H7 (cell line): ENCODE measurements at regions not wholly inside any gene's neighbourhood (a gene's known extent, or its start where the extent isn't known, plus 50 kb on each side); places are given as distances from the start of the nearest gene placed in this dataset.

ENCODE experiments used
- DNase-seq: peaks from one replicate; pipeline ENCODE4 v3.0.0; 2012
- H3K27me3 ChIP-seq: 2 replicates; pipeline ENCODE4 v1.6.0; 2011; ENCODE audit warnings: mild to moderate bottlenecking, low read length; ENCODE audit not compliant: control insufficient read depth, insufficient read depth
- H3K36me3 ChIP-seq: replicated peaks from 2 replicates; pipeline ENCODE4 v1.5.1; 2011; ENCODE audit warnings: low read length; ENCODE audit not compliant: control insufficient read depth, insufficient read depth
- H3K4me3 ChIP-seq: 2 replicates; pipeline ENCODE4 v1.5.1; 2011; ENCODE audit warnings: low read depth, mild to moderate bottlenecking, control low read depth, low read length, moderate library complexity; ENCODE audit not compliant: insufficient read depth

DNA sequence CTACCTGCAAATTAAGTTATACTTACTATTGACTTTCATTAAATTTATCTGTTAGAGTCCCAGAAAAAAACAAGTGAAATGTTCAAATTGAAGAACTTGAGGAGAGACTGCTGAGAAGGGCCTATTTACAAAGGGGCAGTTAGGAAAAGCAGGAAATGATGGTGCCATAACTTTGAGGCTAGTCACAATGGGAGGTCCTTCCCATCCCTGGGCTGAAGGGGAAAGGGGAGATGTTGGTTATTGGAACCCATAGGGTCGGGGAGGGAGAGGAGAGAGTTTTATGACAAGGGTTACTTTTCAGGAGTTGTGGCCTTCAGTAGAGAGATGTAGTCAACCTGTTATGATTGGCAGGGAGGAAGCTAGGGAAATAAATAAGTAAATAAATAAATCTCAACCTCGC is 169.1 kb downstream of the DMRT2 start:
- DNase-seq, result no peak
- Histone ChIP-seq H3K4me3 (no peak overlapping the region), H3K27me3 (no peaks in the 10 kb centered on the region), H3K36me3 (no peaks in the 10 kb centered on the region)

DNA sequence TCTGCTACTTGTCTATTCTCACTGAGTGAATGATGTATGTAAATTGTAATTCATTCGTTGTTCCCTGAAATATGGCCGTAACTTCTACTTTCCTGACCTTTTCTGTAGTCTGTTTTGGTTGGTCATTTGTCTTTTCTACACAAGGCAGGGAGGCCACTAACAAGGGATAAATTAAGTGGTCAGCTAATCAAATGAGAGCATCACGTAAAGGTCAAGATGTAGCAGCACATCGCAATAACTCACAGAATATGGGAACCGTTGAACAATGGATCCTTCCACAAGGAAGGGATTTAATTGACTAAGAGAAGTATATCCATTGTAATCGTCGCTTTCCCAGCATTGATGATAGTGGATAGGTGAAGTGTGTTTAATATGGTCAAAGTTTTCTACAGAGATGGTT is 171.1 kb downstream of the DMRT2 start:
- no peaks in the 10 kb centered on the region for H3K36me3 ChIP-seq
- H3K4me3 ChIP-seq, result no peak overlapping the region
- no peak for DNase-seq
- no peaks in the 10 kb centered on the region for H3K27me3 ChIP-seq

DNA sequence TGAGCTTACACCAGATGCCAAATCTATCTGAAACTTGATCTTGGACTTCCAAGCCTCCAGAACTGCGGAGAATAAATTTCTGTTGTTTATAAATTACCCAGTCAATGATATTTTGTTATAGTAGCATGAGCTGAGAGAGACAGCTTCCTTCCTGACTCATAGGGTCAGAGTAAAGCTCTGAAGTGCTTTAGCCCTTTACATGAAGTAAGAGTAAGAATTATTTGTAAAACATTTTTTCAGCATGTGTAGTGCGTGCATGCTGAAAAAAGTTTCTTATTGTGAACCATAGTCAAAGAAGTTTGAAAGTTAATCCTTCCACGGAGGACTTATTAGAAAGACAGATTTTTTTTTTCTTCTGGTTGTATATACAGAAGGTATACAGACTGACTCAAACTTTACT is 172.4 kb downstream of the DMRT2 start:
- Histone ChIP-seq H3K4me3 (no peak overlapping the region), H3K27me3 (no peaks in the 10 kb centered on the region), H3K36me3 (no peaks in the 10 kb centered on the region)
- no peak for DNase-seq

DNA sequence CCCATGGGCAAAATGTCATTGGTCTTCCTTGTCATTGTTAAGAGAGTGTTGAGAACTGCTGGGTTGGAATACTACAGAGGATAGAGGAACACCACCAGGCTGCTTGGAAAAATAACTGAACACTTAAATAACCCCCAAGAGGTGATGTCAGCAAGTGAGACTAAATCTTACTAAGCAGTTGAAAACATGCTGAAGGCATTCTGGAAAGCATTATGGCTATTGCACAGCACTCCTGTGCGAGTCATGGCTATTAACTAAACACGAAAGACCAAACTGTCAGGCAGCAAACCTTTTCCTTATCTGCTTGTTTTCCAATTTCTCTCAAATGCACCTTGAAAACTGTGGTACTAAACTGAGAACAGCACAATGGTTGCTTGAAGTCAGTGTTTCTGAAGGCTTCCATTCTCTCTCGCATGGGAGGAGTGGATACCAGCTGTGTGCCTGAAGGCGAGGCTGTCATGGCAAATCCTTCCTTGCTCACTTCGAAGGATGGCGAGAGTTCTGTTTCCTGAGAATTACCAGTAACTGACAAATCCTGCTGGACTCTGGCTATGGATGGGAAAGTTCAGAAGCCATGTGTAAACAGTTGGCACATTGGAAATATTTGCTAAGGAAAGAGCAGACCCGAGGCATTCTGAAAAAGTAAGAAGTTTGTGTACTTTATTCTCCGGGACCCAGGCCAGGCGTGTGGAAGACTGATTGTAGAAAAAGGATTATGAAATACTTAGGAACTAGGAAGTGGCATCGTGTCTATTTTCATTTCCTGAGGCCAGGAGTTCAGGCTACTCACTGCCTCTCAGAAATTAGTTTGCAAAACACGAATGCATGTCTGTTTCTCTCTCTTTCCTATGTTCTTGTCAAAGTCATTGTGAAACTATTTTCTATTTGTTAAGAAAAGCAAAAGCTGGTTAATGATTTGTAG is 182.1 kb downstream of the DMRT2 start:
- Histone ChIP-seq H3K27me3 (no peaks in the 10 kb centered on the region), H3K36me3 (no peaks in the 10 kb centered on the region), H3K4me3 (no peak overlapping the region)
- DNase-seq, result no peak

DNA sequence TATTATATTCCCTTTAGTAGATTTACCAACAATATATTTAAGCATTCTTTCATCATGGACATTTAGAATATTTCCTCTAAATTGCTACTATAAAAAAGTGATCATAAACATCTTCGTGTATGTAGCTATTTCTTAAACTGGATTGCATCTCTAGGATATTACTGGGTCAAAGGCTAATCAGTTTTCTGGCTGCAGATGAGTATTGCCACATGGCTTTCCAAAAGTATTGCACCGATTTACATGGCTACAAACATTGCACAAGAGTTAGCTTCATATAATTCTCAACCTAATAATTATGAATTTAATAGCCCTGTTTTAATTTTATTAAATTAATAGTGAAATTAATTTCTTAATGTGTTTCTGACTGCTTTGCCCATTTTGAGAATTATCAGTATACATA is 183.4 kb downstream of the DMRT2 start:
- Histone ChIP-seq H3K27me3 (no peaks in the 10 kb centered on the region), H3K36me3 (no peaks in the 10 kb centered on the region), H3K4me3 (no peak overlapping the region)
- no peak for DNase-seq

DNA sequence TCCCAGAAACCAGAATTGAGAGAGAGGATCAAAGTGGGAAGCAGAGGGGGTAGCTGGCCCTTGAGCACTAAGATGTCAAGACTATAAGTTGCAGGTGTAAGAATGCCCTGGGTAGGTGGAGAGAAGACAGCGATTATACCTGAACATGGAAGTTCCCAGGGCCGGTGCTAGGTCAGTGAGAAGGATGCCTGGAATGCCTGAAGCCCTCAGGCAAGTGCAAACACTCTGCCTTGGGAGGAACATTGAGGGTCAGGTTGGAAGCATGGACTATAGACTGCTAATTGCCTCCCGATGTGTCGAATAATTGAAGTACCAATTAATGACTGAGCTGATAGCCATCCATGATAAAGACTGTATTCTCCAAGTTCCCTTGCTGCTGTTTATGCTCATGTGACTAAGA is 185.5 kb downstream of the DMRT2 start:
- Histone ChIP-seq H3K27me3 (no peaks in the 10 kb centered on the region), H3K4me3 (no peak overlapping the region), H3K36me3 (no peaks in the 10 kb centered on the region)
- DNase-seq, result no peak

DNA sequence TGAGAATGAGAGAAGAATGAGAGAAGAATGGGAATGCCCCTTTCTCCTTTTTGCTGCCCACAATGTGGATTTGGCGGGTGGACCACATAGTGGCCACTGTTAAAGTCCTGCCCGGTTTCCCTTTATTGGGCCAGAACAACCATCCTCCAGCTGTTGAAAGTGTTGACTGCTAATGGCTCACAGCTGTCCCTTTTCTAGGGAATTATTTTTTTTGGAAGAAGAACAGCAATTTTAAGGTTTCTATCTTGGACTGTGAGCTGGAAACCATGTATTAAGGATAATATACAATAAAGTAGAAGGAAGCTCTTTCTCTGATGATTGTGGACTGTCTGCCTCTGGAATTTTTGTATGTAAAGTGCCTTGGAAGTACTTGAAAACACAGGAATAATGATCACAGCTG is 185.9 kb downstream of the DMRT2 start:
- no peaks in the 10 kb centered on the region for H3K27me3 ChIP-seq
- no peak for DNase-seq

DNA sequence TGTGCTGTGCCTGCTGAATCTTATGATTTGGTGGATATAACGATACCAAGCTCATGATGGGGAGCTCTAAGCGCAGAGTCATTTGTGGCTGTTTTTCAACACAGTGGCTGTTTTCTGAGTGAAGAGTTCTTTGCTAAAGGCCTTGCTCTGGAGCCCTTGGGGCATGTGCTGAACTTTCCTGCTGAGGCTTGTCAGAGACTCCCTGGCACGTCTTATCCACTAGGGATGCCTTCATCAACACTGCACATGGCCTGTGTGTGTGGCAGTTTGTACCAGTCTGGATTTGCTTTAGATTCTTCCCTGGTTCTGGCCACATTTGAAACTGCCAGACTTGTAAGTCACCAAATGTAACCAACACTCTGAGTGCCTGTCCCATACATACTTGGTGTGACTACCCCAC is 188.2 kb downstream of the DMRT2 start:
- no peak overlapping the region for H3K4me3 ChIP-seq
- DNase-seq, result no peak
- H3K36me3 ChIP-seq, result no peaks in the 10 kb centered on the region
- no peaks in the 10 kb centered on the region for H3K27me3 ChIP-seq

More for the DNA sequence above, 185.9 kb downstream of the DMRT2 start:
- Histone ChIP-seq H3K36me3 (no peaks in the 10 kb centered on the region), H3K4me3 (no peak overlapping the region)

DNA sequence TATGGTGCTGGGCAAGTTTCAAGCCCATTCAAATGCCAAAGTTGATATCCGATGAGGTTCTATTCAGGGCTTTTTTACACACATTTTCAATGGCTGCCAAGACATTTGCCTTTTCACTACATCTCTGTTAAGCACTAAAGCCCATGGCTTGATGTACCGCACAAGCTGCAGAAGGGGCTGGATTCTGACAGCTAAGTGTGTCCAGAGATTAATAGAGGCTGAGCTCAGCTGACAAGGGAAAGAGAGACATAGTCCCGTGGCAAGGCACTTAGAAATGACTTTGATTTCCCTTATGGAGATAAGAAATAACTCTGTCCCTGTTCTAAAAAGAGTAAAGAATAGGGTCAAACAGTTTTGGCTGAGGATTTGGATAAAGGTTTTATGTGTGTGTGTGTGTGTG is 198.6 kb downstream of the DMRT2 start:
- H3K36me3 ChIP-seq, result no peaks in the 10 kb centered on the region
- H3K27me3 ChIP-seq, result no peaks in the 10 kb centered on the region
- DNase-seq, result no peak
- H3K4me3 ChIP-seq, result no peak overlapping the region

DNA sequence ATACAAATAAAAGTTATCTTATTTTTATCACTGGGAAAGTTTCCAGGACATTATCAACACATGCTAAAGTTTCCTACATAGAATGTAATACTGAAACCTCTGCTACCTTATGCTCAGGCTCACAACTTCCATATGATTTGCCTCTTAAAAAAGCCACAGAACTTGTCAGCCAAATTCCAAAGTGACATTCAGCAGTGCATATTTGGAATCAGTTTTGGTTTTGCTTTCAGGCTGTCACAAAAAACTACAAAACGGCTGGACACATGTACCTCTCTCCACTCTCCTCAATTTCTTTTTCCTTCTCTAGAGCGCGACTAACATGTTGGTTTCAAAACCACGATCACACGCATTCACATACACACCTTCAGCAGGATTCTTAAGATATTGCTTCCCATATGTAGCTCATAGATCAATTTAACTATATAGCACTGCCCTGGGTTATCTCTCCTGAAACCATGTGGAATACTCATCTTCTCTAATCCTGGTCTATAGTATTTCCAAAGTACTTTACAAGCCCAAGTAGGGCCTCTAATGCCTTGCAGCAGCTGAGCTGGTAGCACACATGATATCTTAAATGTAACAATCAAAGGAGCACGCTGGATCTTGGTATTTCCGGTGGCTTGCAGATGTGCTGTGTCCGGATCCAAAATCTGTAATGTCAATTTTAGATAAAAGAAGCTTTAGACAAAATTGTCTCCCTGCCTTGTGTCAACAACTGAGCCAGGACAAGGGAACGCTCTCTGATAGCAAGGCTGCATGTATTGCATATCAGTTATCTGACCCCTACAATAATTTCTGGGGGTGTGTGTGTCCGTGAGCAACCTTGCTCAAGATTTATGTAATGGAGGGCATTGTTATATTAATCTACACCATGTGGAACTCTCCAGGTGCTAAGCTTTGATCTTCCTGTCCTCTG is 203.2 kb downstream of the DMRT2 start:
- H3K27me3 ChIP-seq, result no peaks in the 10 kb centered on the region
- no peak for DNase-seq
- H3K36me3 ChIP-seq, result no peaks in the 10 kb centered on the region
- H3K4me3 ChIP-seq, result no peak overlapping the region

DNA sequence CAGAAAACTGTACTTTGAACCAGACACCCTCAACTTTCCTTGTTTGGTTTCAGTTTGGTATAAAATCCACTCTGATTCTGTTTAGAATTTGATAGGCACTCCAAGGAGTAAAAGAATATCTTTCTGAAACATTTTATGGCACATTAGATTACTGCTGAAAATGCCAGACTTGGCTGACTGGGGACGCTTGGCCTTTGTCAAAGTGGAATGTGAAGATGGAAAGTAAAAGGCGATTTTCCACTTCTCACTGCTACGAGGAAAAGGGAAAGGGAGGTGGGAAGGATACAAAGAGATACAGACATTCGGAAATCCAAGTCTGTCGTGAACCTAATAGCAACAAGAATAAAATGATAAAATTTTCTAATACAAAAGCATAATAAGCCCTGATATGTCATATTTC is 203.9 kb downstream of the DMRT2 start:
- Histone ChIP-seq H3K4me3 (no peak overlapping the region), H3K36me3 (no peaks in the 10 kb centered on the region), H3K27me3 (no peaks in the 10 kb centered on the region)
- DNase-seq, result no peak

DNA sequence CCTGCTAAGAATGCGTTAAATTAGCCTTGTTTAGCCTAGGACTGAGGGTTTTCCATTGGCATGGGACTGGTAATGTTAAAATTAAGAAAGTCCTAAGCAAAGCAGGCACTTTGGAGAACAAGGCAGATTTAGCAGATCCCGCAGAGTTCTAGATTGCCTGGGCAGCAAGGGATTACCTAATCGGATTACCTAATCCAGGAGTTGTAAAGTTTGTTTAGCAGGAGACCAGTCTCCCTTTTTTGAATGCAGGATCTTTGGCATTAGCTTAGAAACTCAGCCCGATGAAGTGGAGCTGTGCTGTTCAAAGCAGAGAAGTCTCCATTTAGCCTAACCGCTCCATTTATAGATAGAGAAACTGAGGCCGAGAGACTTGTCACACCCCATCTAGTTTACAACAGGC is 206.0 kb downstream of the DMRT2 start:
- no peak overlapping the region for H3K4me3 ChIP-seq
- DNase-seq, result no peak
- no peaks in the 10 kb centered on the region for H3K27me3 ChIP-seq
- no peaks in the 10 kb centered on the region for H3K36me3 ChIP-seq

DNA sequence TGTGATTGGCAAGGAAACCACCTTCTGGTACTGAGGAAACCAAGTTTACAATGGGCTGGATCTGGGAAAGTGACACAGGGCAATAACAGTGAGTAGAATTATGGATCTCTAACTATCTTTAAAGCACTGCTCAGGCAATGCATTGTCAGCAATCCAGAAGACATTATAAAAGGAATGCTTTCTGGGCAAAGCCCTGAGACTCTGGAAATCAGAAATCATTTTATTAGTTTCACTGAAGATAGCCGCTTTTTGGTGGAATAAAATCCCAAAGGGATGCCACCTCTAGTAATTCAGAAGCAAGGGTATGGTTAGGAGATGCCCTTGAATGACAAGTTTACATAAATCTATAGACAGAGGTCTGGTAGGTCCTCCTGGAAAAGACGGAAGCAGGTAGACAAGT is 211.1 kb downstream of the DMRT2 start:
- no peaks in the 10 kb centered on the region for H3K27me3 ChIP-seq
- H3K4me3 ChIP-seq, result no peak overlapping the region
- no peaks in the 10 kb centered on the region for H3K36me3 ChIP-seq
- no peak for DNase-seq

DNA sequence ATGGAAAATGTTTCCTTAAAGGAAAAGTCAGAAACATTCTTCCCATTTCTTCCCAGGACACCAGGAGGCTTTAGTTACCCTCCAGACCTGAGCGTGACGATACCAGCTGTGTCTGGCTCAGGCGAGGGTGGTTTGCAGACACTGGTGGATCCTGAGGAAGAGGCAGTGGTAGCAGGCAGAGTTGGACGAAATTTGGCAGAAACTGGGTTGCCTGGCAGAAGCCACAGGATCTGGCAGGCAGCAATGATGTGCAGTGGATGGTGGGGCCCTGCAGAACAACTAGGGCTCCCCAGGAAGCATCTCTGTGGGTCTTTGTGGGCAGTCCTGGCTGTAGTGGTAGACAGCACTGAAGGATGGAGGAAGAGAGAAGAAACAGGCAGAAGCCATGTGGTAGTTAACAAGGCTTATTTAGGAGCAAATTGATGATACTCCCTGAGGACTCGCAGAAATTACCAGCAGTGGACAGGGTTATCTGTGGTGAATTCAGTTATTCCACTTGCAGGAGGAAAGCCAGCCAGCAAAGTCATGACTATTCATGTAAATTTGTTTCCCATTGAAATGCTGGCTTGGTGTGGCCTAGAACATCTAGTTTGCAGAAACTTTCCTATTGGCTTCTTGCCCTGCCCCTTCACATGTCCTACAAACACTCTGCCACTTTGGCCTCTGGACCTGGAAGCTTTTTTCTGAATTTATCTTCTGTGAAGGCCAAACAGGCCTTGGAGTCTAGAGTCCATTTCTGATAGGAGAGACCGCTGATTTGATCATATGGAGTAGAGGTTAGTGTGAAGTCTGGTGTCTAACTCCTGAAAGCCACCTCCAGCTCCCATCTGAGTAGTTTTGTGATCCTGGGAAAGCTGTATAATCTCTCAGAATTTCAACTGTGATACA is 212.0 kb downstream of the DMRT2 start:
- DNase-seq, result no peak
- no peaks in the 10 kb centered on the region for H3K36me3 ChIP-seq
- no peaks in the 10 kb centered on the region for H3K27me3 ChIP-seq
- no peak overlapping the region for H3K4me3 ChIP-seq
